GM18858 (cell line): ENCODE measurements at regions not wholly inside any gene's neighbourhood (a gene's known extent, or its start where the extent isn't known, plus 50 kb on each side); places are given as distances from the start of the nearest gene placed in this dataset.

Source experiments
- ATAC-seq: cut with Tn5 transposase; IDR thresholded peaks from one replicate; pipeline ENCODE4 v1.9.1; 2021; ENCODE audit not compliant: unreplicated experiment

GRCh38 chr9:105828171-105828570 lies 133.8 kb downstream of the TMEM38B start:
- no peak for ATAC-seq

GRCh38 chr9:105828596-105829213 lies 134.4 kb downstream of the TMEM38B start:
- ATAC-seq = no peak

GRCh38 chr9:105830461-105830860 lies 136.1 kb downstream of the TMEM38B start:
- ATAC-seq = no peak

GRCh38 chr9:105832096-105832710 lies 137.9 kb downstream of the TMEM38B start:
- no peak for ATAC-seq

- ATAC-seq = no peak
Observed at GRCh38 chr9:105833271-105833975, 139.1 kb downstream of the TMEM38B start.

GRCh38 chr9:105834404-105834803 lies 140.1 kb downstream of the TMEM38B start:
- no peak for ATAC-seq

- no peak for ATAC-seq
Observed at GRCh38 chr9:105835721-105836120, 141.4 kb downstream of the TMEM38B start.

- no peak for ATAC-seq
Observed at GRCh38 chr9:105836936-105837660, 142.8 kb downstream of the TMEM38B start.

- ATAC-seq = no peak
Observed at GRCh38 chr9:105841562-105841961, 147.2 kb downstream of the TMEM38B start.

GRCh38 chr9:105842023-105842644 lies 147.8 kb downstream of the TMEM38B start:
- ATAC-seq = no peak

- ATAC-seq = no peak
Observed at GRCh38 chr9:105846825-105847224, 152.5 kb downstream of the TMEM38B start.

- ATAC-seq = no peak
Observed at GRCh38 chr9:105850852-105851500, 156.6 kb downstream of the TMEM38B start.

GRCh38 chr9:105854026-105854782 lies 159.9 kb downstream of the TMEM38B start:
- ATAC-seq = no peak

- ATAC-seq = no peak
Observed at GRCh38 chr9:105854783-105855724, 160.7 kb downstream of the TMEM38B start.

- ATAC-seq = no peak
Observed at GRCh38 chr9:105855987-105856386, 161.6 kb downstream of the TMEM38B start.

GRCh38 chr9:105858006-105858690 lies 163.8 kb downstream of the TMEM38B start:
- peak; percentile 46 for ATAC-seq

- no peak for ATAC-seq
Observed at GRCh38 chr9:105858877-105859276, 164.5 kb downstream of the TMEM38B start.

GRCh38 chr9:105859428-105860091 lies 165.2 kb downstream of the TMEM38B start:
- no peak for ATAC-seq
